NCI-H1930 (cell line): ENCODE measurements at regions not wholly inside any gene's neighbourhood (a gene's known extent, or its start where the extent isn't known, plus 50 kb on each side); places are given as distances from the start of the nearest gene placed in this dataset.

Experiments
- DNase-seq, 2 experiments: peaks; one replicate each; lab custom pipeline; 2025; lab: John Stamatoyannopoulos, UW

GRCh38 chr4:59855630-59856352 lies 1344.3 kb upstream of the ADGRL3 start:
- no peak for DNase-seq

- DNase-seq: no peak
These were observed 1331.1 kb upstream of the ADGRL3 start for GRCh38 chr4:59869056-59869455.

- no peak for DNase-seq
These were observed 1330.6 kb upstream of the ADGRL3 start for GRCh38 chr4:59869559-59869958.

GRCh38 chr4:59881632-59882031 lies 1318.5 kb upstream of the ADGRL3 start:
- DNase-seq: no peak

- DNase-seq: no peak
These were observed 1295.8 kb upstream of the ADGRL3 start for GRCh38 chr4:59904331-59904730.

GRCh38 chr4:59920416-59920815 lies 1279.7 kb upstream of the ADGRL3 start:
- DNase-seq: no peak

GRCh38 chr4:59925290-59925689 lies 1274.8 kb upstream of the ADGRL3 start:
- no peak for DNase-seq

- peak; percentile 14 to 34 for DNase-seq
These were observed 1263.6 kb upstream of the ADGRL3 start for GRCh38 chr4:59936566-59936965.

- DNase-seq: no peak
These were observed 1262.0 kb upstream of the ADGRL3 start for GRCh38 chr4:59938166-59938565.

- no peak for DNase-seq
These were observed 1254.8 kb upstream of the ADGRL3 start for GRCh38 chr4:59945277-59945676.

GRCh38 chr4:59945716-59946115 lies 1254.4 kb upstream of the ADGRL3 start:
- no peak for DNase-seq

- DNase-seq: no peak
These were observed 1243.8 kb upstream of the ADGRL3 start for GRCh38 chr4:59956366-59956765.

- DNase-seq: no peak
These were observed 1240.0 kb upstream of the ADGRL3 start for GRCh38 chr4:59960143-59960542.

GRCh38 chr4:59966758-59967157 lies 1233.4 kb upstream of the ADGRL3 start:
- DNase-seq: no peak

- DNase-seq: no peak
These were observed 1231.3 kb upstream of the ADGRL3 start for GRCh38 chr4:59968796-59969195.

- DNase-seq: no peak
These were observed 1230.2 kb upstream of the ADGRL3 start for GRCh38 chr4:59969909-59970308.

GRCh38 chr4:59971952-59972351 lies 1228.2 kb upstream of the ADGRL3 start:
- DNase-seq: no peak

- DNase-seq: no peak
These were observed 1226.6 kb upstream of the ADGRL3 start for GRCh38 chr4:59973492-59973891.

GRCh38 chr4:59979061-59979460 lies 1221.1 kb upstream of the ADGRL3 start:
- no peak for DNase-seq

GRCh38 chr4:59983852-59984251 lies 1216.3 kb upstream of the ADGRL3 start:
- DNase-seq: no peak

- DNase-seq: no peak
These were observed 1212.8 kb upstream of the ADGRL3 start for GRCh38 chr4:59987289-59987688.

GRCh38 chr4:59994118-59994517 lies 1206.0 kb upstream of the ADGRL3 start:
- DNase-seq: no peak

- no peak for DNase-seq
These were observed 1197.4 kb upstream of the ADGRL3 start for GRCh38 chr4:60002603-60003337.
